GM23338 (cell line): ENCODE measurements at regions not wholly inside any gene's neighbourhood (a gene's known extent, or its start where the extent isn't known, plus 50 kb on each side); places are given as distances from the start of the nearest gene placed in this dataset.

Source experiments
- ATAC-seq: fragments of 200-7000 bp; cut with Tn5 transposase; 3 replicates; pipeline ENCODE4 v1.9.1; 2020
- DNase-seq: peaks from one replicate; pipeline ENCODE4 v3.0.0-alpha.2; 2015; ENCODE audit warnings: low spot score
- H2AFZ ChIP-seq: fragments of 200-600 bp; sonication (generic); 2 replicates; pipeline ENCODE4 v1.8.0; 2016; ENCODE audit warnings: antibody characterized with exemption, mild to moderate bottlenecking, moderate library complexity
- H3F3A ChIP-seq: fragments of 200-600 bp; sonication (generic); replicated peaks from 2 replicates; pipeline ENCODE4 v1.8.0; 2017; ENCODE audit warnings: antibody characterized with exemption, mixed run types, low read depth
- H3K27ac ChIP-seq: fragments of 200-600 bp; sonication (generic); 2 replicates; pipeline ENCODE4 v1.6.1; 2016; ENCODE audit warnings: low read depth
- H3K27me3 ChIP-seq: fragments of 200-600 bp; sonication (generic); 2 replicates; pipeline ENCODE4 v1.8.0; 2016; ENCODE audit warnings: mild to moderate bottlenecking, mixed run types, moderate library complexity; ENCODE audit not compliant: insufficient read depth
- H3K36me3 ChIP-seq: fragments of 200-600 bp; sonication (generic); 2 replicates; pipeline ENCODE4 v1.8.0; 2016; ENCODE audit warnings: mild to moderate bottlenecking; ENCODE audit not compliant: insufficient read depth
- H3K4me1 ChIP-seq: fragments of 200-600 bp; sonication (generic); 2 replicates; pipeline ENCODE4 v1.8.0; 2016; ENCODE audit warnings: mild to moderate bottlenecking, moderate library complexity; ENCODE audit not compliant: insufficient read depth
- H3K4me2 ChIP-seq: fragments of 200-600 bp; sonication (generic); 2 replicates; pipeline ENCODE4 v1.7.1; 2017; ENCODE audit warnings: mixed run types
- H3K4me3 ChIP-seq: fragments of 200-600 bp; sonication (generic); 2 replicates; pipeline ENCODE4 v1.6.1; 2016; ENCODE audit warnings: mixed run types
- H3K79me2 ChIP-seq: fragments of 200-600 bp; sonication (generic); replicated peaks from 2 replicates; pipeline ENCODE4 v1.8.0; 2017; ENCODE audit warnings: mild to moderate bottlenecking; ENCODE audit not compliant: insufficient read depth
- H3K9me2 ChIP-seq: fragments of 200-600 bp; sonication (generic); 2 replicates; pipeline ENCODE4 v1.8.0; 2017; ENCODE audit not compliant: insufficient read depth
- H4K20me1 ChIP-seq: fragments of 200-600 bp; sonication (generic); replicated peaks from 2 replicates; pipeline ENCODE4 v1.8.0; 2017; ENCODE audit warnings: mild to moderate bottlenecking; ENCODE audit not compliant: insufficient read depth
- H3K27ac Mint-ChIP-seq: 2 replicates; pipeline ENCODE4 v1.8.0; 2020; ENCODE audit warnings: inconsistent platforms, mild to moderate bottlenecking, moderate library complexity, mixed read lengths
- H3K27me3 Mint-ChIP-seq: 3 replicates; pipeline ENCODE4 v1.8.0; 2022; ENCODE audit warnings: low read depth, mild to moderate bottlenecking, moderate library complexity, mixed read lengths, inconsistent platforms; ENCODE audit not compliant: insufficient read depth, poor library complexity
- H3K36me3 Mint-ChIP-seq: 3 replicates; pipeline ENCODE4 v1.8.0; 2021; ENCODE audit warnings: low read depth, mild to moderate bottlenecking, inconsistent platforms, moderate library complexity, mixed read lengths
- H3K4me1 Mint-ChIP-seq: 3 replicates; pipeline ENCODE4 v1.8.0; 2020; ENCODE audit warnings: mild to moderate bottlenecking, inconsistent platforms, mixed read lengths
- H3K4me3 Mint-ChIP-seq: 3 replicates; pipeline ENCODE4 v1.8.0; 2021; ENCODE audit warnings: moderate library complexity, mild to moderate bottlenecking, inconsistent platforms, mixed read lengths
- H3K9me3 Mint-ChIP-seq: 3 replicates; pipeline ENCODE4 v1.8.0; 2020; ENCODE audit warnings: moderate library complexity, mild to moderate bottlenecking, inconsistent platforms, mixed read lengths
- CREB1 ChIP-seq: fragments of 250-450 bp; sonication (Bioruptor Pico); IDR thresholded peaks from 2 replicates; pipeline ENCODE4 v1.5.0; 2020; ENCODE audit warnings: low read depth, mild to moderate bottlenecking, moderate library complexity
- CTCF ChIP-seq, 2 experiments: fragments of 200-600 bp in 1 of 2; sonication (generic) in 1 of 2; conservative IDR thresholded peaks; 2 replicates each; pipeline versions ENCODE4 v1.5.1 to v1.6.1; 2016 to 2017; ENCODE audit warnings: antibody characterized with exemption in 2 of 2, low read depth in 2 of 2, mild to moderate bottlenecking in 2 of 2, moderate library complexity in 1 of 2
- EZH2 ChIP-seq: fragments of 200-600 bp; sonication (generic); IDR thresholded peaks from one replicate; pipeline ENCODE4 v1.8.0; 2017; ENCODE audit warnings: antibody characterized with exemption, mild to moderate bottlenecking, low read depth; ENCODE audit not compliant: unreplicated experiment
- EZH2phosphoT487 ChIP-seq: fragments of 200-600 bp; sonication (generic); IDR thresholded peaks from one replicate; pipeline ENCODE4 v1.8.1; 2018; ENCODE audit warnings: antibody characterized with exemption; ENCODE audit not compliant: unreplicated experiment
- JUNB ChIP-seq: IDR thresholded peaks from one replicate; pipeline ENCODE4 v1.6.1; 2016; ENCODE audit warnings: antibody characterized with exemption; ENCODE audit not compliant: unreplicated experiment
- NANOG ChIP-seq: IDR thresholded peaks from 2 replicates; pipeline ENCODE4 v1.6.1; 2016; ENCODE audit warnings: antibody characterized with exemption, borderline replicate concordance
- POLR2AphosphoS5 ChIP-seq: IDR thresholded peaks from 2 replicates; pipeline ENCODE4 v1.6.1; 2016; ENCODE audit warnings: antibody characterized with exemption, low read depth
- STAT1 ChIP-seq: IDR thresholded peaks from one replicate; pipeline ENCODE4 v1.6.1; 2016; ENCODE audit warnings: antibody characterized with exemption; ENCODE audit not compliant: unreplicated experiment
- ZNF114 ChIP-seq: fragments of 250-450 bp; sonication (Bioruptor Pico); IDR thresholded peaks from 2 replicates; pipeline ENCODE4 v1.5.0; 2020; ENCODE audit warnings: mild to moderate bottlenecking, moderate library complexity
- ZNF331 ChIP-seq: fragments of 250-450 bp; sonication (Bioruptor Pico); IDR thresholded peaks from 2 replicates; pipeline ENCODE4 v1.5.0; 2020; ENCODE audit warnings: low read depth, mild to moderate bottlenecking, moderate library complexity
- ZNF462 ChIP-seq: fragments of 250-450 bp; sonication (Bioruptor Pico); IDR thresholded peaks from 2 replicates; pipeline ENCODE4 v1.5.0; 2020; ENCODE audit warnings: mild to moderate bottlenecking, moderate library complexity
- TF ChIP-seq, protein P1 (sequence below): IDR thresholded peaks from 2 replicates; pipeline ENCODE4 v1.6.1; 2016; ENCODE audit warnings: antibody characterized with exemption
- TF ChIP-seq, protein P2 (sequence below): IDR thresholded peaks from one replicate; pipeline ENCODE4 v1.6.1; 2018; ENCODE audit warnings: antibody characterized with exemption; ENCODE audit not compliant: unreplicated experiment

GRCh38 chr5:109575506-109575905 is 114.2 kb upstream of the MAN2A1 start:
- H3K27ac ChIP-seq: no peak overlapping the region
- no peak overlapping the region for H3K27ac Mint-ChIP-seq
- no peak overlapping the region for H3K4me2 ChIP-seq
- no peaks in the 10 kb centered on the region; the same call in 1 of the 2 replicates for H3K9me2 ChIP-seq
- H3K36me3 ChIP-seq: no peaks in the 10 kb centered on the region
- ATAC-seq: no peak
- no peaks in the 10 kb centered on the region for H3K27me3 Mint-ChIP-seq
- no peak overlapping the region for H3K4me3 ChIP-seq
- no peaks in the 10 kb centered on the region for H3K4me1 Mint-ChIP-seq
- H2AFZ ChIP-seq: no peak overlapping the region
- no peaks in the 10 kb centered on the region for H3K79me2 ChIP-seq
- H3K9me3 Mint-ChIP-seq: no peaks in the 10 kb centered on the region; the same call in 2 of the 3 replicates
- no peaks in the 10 kb centered on the region for H3F3A ChIP-seq
- H3K4me1 ChIP-seq: no peaks in the 10 kb centered on the region
- DNase-seq: no peak
- TF ChIP-seq JUNB: no peak
- no peak for TF ChIP-seq CREB1 (CRISPR knock-in tag)
- TF ChIP-seq ZNF331: no peak
- no peak for TF ChIP-seq STAT1
- TF ChIP-seq, protein P1, sequence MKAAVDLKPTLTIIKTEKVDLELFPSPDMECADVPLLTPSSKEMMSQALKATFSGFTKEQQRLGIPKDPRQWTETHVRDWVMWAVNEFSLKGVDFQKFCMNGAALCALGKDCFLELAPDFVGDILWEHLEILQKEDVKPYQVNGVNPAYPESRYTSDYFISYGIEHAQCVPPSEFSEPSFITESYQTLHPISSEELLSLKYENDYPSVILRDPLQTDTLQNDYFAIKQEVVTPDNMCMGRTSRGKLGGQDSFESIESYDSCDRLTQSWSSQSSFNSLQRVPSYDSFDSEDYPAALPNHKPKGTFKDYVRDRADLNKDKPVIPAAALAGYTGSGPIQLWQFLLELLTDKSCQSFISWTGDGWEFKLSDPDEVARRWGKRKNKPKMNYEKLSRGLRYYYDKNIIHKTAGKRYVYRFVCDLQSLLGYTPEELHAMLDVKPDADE: no peak
- no peak for TF ChIP-seq NANOG
- TF ChIP-seq, protein P2, sequence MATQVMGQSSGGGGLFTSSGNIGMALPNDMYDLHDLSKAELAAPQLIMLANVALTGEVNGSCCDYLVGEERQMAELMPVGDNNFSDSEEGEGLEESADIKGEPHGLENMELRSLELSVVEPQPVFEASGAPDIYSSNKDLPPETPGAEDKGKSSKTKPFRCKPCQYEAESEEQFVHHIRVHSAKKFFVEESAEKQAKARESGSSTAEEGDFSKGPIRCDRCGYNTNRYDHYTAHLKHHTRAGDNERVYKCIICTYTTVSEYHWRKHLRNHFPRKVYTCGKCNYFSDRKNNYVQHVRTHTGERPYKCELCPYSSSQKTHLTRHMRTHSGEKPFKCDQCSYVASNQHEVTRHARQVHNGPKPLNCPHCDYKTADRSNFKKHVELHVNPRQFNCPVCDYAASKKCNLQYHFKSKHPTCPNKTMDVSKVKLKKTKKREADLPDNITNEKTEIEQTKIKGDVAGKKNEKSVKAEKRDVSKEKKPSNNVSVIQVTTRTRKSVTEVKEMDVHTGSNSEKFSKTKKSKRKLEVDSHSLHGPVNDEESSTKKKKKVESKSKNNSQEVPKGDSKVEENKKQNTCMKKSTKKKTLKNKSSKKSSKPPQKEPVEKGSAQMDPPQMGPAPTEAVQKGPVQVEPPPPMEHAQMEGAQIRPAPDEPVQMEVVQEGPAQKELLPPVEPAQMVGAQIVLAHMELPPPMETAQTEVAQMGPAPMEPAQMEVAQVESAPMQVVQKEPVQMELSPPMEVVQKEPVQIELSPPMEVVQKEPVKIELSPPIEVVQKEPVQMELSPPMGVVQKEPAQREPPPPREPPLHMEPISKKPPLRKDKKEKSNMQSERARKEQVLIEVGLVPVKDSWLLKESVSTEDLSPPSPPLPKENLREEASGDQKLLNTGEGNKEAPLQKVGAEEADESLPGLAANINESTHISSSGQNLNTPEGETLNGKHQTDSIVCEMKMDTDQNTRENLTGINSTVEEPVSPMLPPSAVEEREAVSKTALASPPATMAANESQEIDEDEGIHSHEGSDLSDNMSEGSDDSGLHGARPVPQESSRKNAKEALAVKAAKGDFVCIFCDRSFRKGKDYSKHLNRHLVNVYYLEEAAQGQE: no peak
- TF ChIP-seq POLR2AphosphoS5: no peak
- TF ChIP-seq CTCF (conservative IDR thresholded peaks at IDR 0.05; ENCODE audit: low read depth in 2 of 2): no peak
- no peak for TF ChIP-seq EZH2phosphoT487
- no peak for TF ChIP-seq ZNF114 (CRISPR knock-in tag)
- TF ChIP-seq ZNF462: no peak
- TF ChIP-seq EZH2: no peak
- no peak overlapping the region for H3K4me3 Mint-ChIP-seq
- no peaks in the 10 kb centered on the region for H3K27me3 ChIP-seq
- no peaks in the 10 kb centered on the region for H4K20me1 ChIP-seq
- no peaks in the 10 kb centered on the region for H3K36me3 Mint-ChIP-seq
